Activated CD8-positive, alpha-beta T cell treated with anti-CD3 and anti-CD28 coated beads for 36 hours (primary cell): ENCODE measurements at regions not wholly inside any gene's neighbourhood (a gene's known extent, or its start where the extent isn't known, plus 50 kb on each side); places are given as distances from the start of the nearest gene placed in this dataset.
"Not testable (repeated sequence)": the region's sequence is repeated elsewhere in the genome, so short reads cannot be mapped to it uniquely, and the experiment has no call there.

Experiments used
- ATAC-seq: fragments of 200-7000 bp; cut with Tn5 transposase; one replicate; pipeline ENCODE4 v1.10.0; 2021; ENCODE audit warnings: mild to moderate bottlenecking, moderate library complexity
- CTCF ChIA-PET: fragments of 350-600 bp; sonication (Branson Sonifier 250); formaldehyde crosslinking; loops from one replicate; lab custom pipeline; 2021; ENCODE audit warnings: antibody characterized with exemption; lab: Charles Lee
- POLR2A ChIA-PET: fragments of 350-600 bp; sonication (Branson Sonifier 250); formaldehyde crosslinking; loops from one replicate; lab custom pipeline; 2021; ENCODE audit warnings: antibody characterized with exemption; lab: Charles Lee
- DNase-seq: peaks from one replicate; pipeline ENCODE4 v3.0.0-alpha.2; 2020
- H3K27ac Mint-ChIP-seq: one replicate; pipeline ENCODE4 v1.8.0; 2021; ENCODE audit warnings: mild to moderate bottlenecking, mixed read lengths
- H3K27me3 Mint-ChIP-seq: one replicate; pipeline ENCODE4 v1.8.0; 2021; ENCODE audit warnings: mixed read lengths
- H3K36me3 Mint-ChIP-seq: one replicate; pipeline ENCODE4 v1.8.0; 2021; ENCODE audit warnings: low read depth, mixed read lengths
- H3K4me1 Mint-ChIP-seq: one replicate; pipeline ENCODE4 v1.8.0; 2021; ENCODE audit warnings: low read depth, mixed read lengths
- H3K4me3 Mint-ChIP-seq: one replicate; pipeline ENCODE4 v1.8.0; 2021; ENCODE audit warnings: mild to moderate bottlenecking, moderate library complexity, mixed read lengths
- H3K9me3 Mint-ChIP-seq: one replicate; pipeline ENCODE4 v1.8.0; 2021; ENCODE audit warnings: mixed read lengths
- CTCF ChIP-seq: fragments of 200-600 bp; IDR thresholded peaks from one replicate; pipeline ENCODE4 v1.8.0; 2022; ENCODE audit warnings: antibody characterized with exemption, mild to moderate bottlenecking
- intact Hi-C: fragments of 100-400 bp; cut with micrococcal nuclease; formaldehyde crosslinking; loops from one replicate; pipeline ENCODE4 v1.10.0; 2022

DNA sequence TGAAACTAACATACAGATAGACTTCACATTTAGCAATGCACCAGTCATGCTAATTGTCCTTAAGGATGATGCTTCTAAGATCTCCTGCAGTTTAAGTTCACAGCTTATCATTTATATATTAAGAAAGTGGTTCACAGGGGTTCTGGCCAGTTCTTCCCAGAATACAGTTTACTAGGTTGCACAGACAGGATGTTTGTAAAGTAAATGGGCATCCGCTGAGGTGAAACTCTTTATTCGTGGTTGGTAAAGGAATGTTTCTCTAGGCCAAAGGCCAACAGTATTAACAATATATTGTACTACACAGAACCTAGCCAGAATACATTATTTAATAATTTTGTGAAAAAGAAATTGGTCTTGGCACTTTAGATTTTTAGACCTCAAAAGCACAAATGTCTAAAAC, 1427.3 kb downstream of the CDH8 start:
- ChIA-PET POLR2A (no interaction called here), CTCF (no interaction called here)
- TF ChIP-seq CTCF: no peak
- intact Hi-C loops: no loop called here
- no peaks in the 10 kb centered on the region for H3K4me1 Mint-ChIP-seq
- H3K27ac Mint-ChIP-seq: no peak overlapping the region
- no peaks in the 10 kb centered on the region for H3K27me3 Mint-ChIP-seq
- ATAC-seq: no peak
- peaks cover 9% of the 10 kb centered on the region for H3K9me3 Mint-ChIP-seq
- H3K4me3 Mint-ChIP-seq: no peak overlapping the region
- no peak for DNase-seq
- no peaks in the 10 kb centered on the region for H3K36me3 Mint-ChIP-seq

- H3K4me1 Mint-ChIP-seq, POLR2A ChIA-PET, ATAC-seq, H3K27ac Mint-ChIP-seq, H3K9me3 Mint-ChIP-seq, intact Hi-C loops, H3K4me3 Mint-ChIP-seq, CTCF ChIA-PET, DNase-seq, H3K27me3 Mint-ChIP-seq, H3K36me3 Mint-ChIP-seq: not testable (repeated sequence)
Observed at GRCh38 chr16:60605652-60606051, 1430.6 kb downstream of the CDH8 start.

DNA sequence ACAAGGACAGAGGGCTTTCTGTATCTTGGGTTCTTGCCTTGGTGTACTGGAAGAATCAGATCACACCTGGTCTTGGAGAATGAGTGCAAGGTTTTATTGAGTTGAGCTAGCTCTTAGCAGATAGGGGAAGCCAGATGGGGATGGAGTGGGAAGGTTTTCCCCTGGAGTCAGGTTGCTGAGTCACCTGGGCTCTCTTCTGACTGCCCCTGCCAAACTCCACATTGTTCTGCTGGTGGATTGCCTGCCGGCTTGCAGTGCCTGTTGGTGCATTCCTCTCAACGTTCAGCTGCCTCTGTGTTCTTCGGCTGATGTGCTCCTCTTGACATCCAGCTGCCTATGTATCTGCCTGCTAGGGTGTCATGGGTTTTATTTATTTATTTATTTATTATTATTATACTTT, 1431.1 kb downstream of the CDH8 start:
- no peak overlapping the region for H3K27ac Mint-ChIP-seq
- TF ChIP-seq CTCF: no peak
- H3K4me3 Mint-ChIP-seq: no peak overlapping the region
- peaks cover 4% of the 10 kb centered on the region for H3K9me3 Mint-ChIP-seq
- CTCF ChIA-PET: no interaction called here
- no peaks in the 10 kb centered on the region for H3K27me3 Mint-ChIP-seq
- no peaks in the 10 kb centered on the region for H3K4me1 Mint-ChIP-seq
- no peaks in the 10 kb centered on the region for H3K36me3 Mint-ChIP-seq
- DNase-seq (no peak), ATAC-seq (no peak)
- intact Hi-C loops: no loop called here
- POLR2A ChIA-PET: interaction anchor here (0.6 kb wide), 1 partner anchor 24 kb away, joined by 3 read pairs; no protein-coding TSS in a partner anchor

DNA sequence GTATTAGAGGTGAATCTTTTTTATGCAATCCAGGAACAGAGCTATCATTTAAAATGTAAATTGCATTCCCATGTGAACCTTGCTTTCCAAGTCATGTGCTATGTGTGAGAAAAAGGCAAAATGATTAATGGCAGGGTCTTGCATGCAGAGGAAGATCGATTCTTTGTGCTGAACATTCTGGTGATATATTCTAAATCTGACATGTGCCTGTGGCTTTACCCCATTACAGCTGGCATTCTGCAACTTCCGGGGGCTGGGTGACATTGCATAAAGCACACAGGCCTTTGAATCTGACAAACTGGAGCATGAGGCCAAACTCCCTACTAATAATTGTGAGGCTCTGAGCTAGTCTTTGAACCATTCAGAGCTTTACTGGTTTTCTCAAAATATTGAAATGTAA, 1449.7 kb downstream of the CDH8 start:
- intact Hi-C loops: no loop called here
- no peak for ATAC-seq
- Mint-ChIP-seq H3K27me3 (no peaks in the 10 kb centered on the region), H3K4me3 (no peak overlapping the region), H3K27ac (no peak overlapping the region), H3K4me1 (no peaks in the 10 kb centered on the region), H3K36me3 (no peaks in the 10 kb centered on the region), H3K9me3 (peaks cover 10% of the 10 kb centered on the region)
- no peak for TF ChIP-seq CTCF
- no peak for DNase-seq
- POLR2A ChIA-PET: no interaction called here
- CTCF ChIA-PET: no interaction called here

GRCh38 chr16:60582528-60582927, 1453.7 kb downstream of the CDH8 start:
- H3K9me3 Mint-ChIP-seq: peaks cover 11% of the 10 kb centered on the region

More at GRCh38 chr16:60582528-60582927, 1453.7 kb downstream of the CDH8 start:
- Mint-ChIP-seq H3K27me3 (no peaks in the 10 kb centered on the region), H3K27ac (no peak overlapping the region), H3K4me3 (no peak overlapping the region), H3K4me1 (no peaks in the 10 kb centered on the region), H3K36me3 (no peaks in the 10 kb centered on the region)
- intact Hi-C loops: no loop called here
- CTCF ChIA-PET: no interaction called here
- DNase-seq (no peak), ATAC-seq (no peak)
- POLR2A ChIA-PET: no interaction called here
- TF ChIP-seq CTCF: no peak
